Vagina (tissue), 2 donors: ENCODE measurements at regions not wholly inside any gene's neighbourhood (a gene's known extent, or its start where the extent isn't known, plus 50 kb on each side); places are given as distances from the start of the nearest gene placed in this dataset.

Experiments used
- DNase-seq, 2 donors: peaks; one replicate each; pipeline ENCODE4 v3.0.0-alpha.2; 2017; ENCODE audit errors: extremely low spot score in 2 of 2
- H3K27ac ChIP-seq: fragments of 200-600 bp; sonication (generic); one replicate; pipeline ENCODE4 v1.5.1; 2019
- H3K27me3 ChIP-seq: fragments of 200-600 bp; sonication (generic); one replicate; pipeline ENCODE4 v1.5.1; 2019
- H3K36me3 ChIP-seq, 2 donors: fragments of 200-600 bp; sonication (generic); one replicate each; pipeline ENCODE4 v1.5.1; 2017 to 2019
- H3K4me1 ChIP-seq: fragments of 200-600 bp; sonication (generic); one replicate; pipeline ENCODE4 v1.5.1; 2019
- H3K4me3 ChIP-seq, 2 donors: fragments of 200-600 bp; sonication (generic); 1 replicate in 1 of 2; 2 replicates in 1 of 2; pipeline ENCODE4 v1.5.1; 2016 to 2019
- H3K9me3 ChIP-seq: fragments of 200-600 bp; sonication (generic); one replicate; pipeline ENCODE4 v1.5.1; 2019
- CTCF ChIP-seq, 3 experiments: fragments of 450-650 bp in 2 of 3; fragments of 200-600 bp in 1 of 3; sonication (generic) in 1 of 3; IDR thresholded peaks; one replicate each; pipeline ENCODE4 v1.5.1; 2017 to 2019; ENCODE audit warnings: antibody characterized with exemption in 3 of 3, mild to moderate bottlenecking in 2 of 3, moderate library complexity in 2 of 3
- POLR2A ChIP-seq, 2 donors: fragments of 450-650 bp; IDR thresholded peaks; one replicate each; pipeline ENCODE4 v1.6.1; 2017; ENCODE audit warnings: antibody characterized with exemption in 2 of 2, mild to moderate bottlenecking in 2 of 2, moderate library complexity in 2 of 2
- POLR2AphosphoS5 ChIP-seq, 2 donors: sonication (generic); formaldehyde crosslinking; IDR thresholded peaks; one replicate each; pipeline ENCODE4 v1.9.0; 2017; ENCODE audit warnings: antibody characterized with exemption in 2 of 2, mild to moderate bottlenecking in 2 of 2, low read depth in 1 of 2; ENCODE audit not compliant: insufficient read depth in 1 of 2
- intact Hi-C: fragments of 100-400 bp; cut with DNase I; formaldehyde crosslinking; loops from one replicate; pipeline ENCODE4 v1.15.1; 2023

GRCh38 chr18:57214976-57215375 is 68.1 kb downstream of the BOD1L2 start:
- DNase-seq = no peak
- H3K27ac ChIP-seq = no peak overlapping the region
- intact Hi-C loops = no loop called here
- TF ChIP-seq POLR2AphosphoS5 (IDR thresholded peaks at IDR 0.05; ENCODE audit: insufficient read depth in 1 of 2, low read depth in 1 of 2) = no peak
- no peak for TF ChIP-seq CTCF (IDR thresholded peaks at IDR 0.05)
- TF ChIP-seq POLR2A (IDR thresholded peaks at IDR 0.05) = no peak
- H3K9me3 ChIP-seq = no peaks in the 10 kb centered on the region
- no peaks in the 10 kb centered on the region for H3K27me3 ChIP-seq
- H3K36me3 ChIP-seq = no peaks in the 10 kb centered on the region
- no peak overlapping the region for H3K4me3 ChIP-seq
- no peaks in the 10 kb centered on the region for H3K4me1 ChIP-seq

GRCh38 chr18:57218281-57218680 is 71.4 kb downstream of the BOD1L2 start:
- no peak overlapping the region for H3K27ac ChIP-seq
- H3K9me3 ChIP-seq = no peaks in the 10 kb centered on the region
- no peaks in the 10 kb centered on the region for H3K27me3 ChIP-seq
- intact Hi-C loops = no loop called here
- H3K4me3 ChIP-seq = no peak overlapping the region
- DNase-seq = no peak
- H3K36me3 ChIP-seq = no peaks in the 10 kb centered on the region
- TF ChIP-seq POLR2AphosphoS5 (IDR thresholded peaks at IDR 0.05; ENCODE audit: insufficient read depth in 1 of 2, low read depth in 1 of 2) (no peak), POLR2A (IDR thresholded peaks at IDR 0.05) (no peak), CTCF (IDR thresholded peaks at IDR 0.05) (no peak)
- no peaks in the 10 kb centered on the region for H3K4me1 ChIP-seq

- no peaks in the 10 kb centered on the region for H3K27me3 ChIP-seq
- H3K36me3 ChIP-seq = no peaks in the 10 kb centered on the region
- intact Hi-C loops = no loop called here
- no peaks in the 10 kb centered on the region for H3K9me3 ChIP-seq
- H3K4me1 ChIP-seq = no peaks in the 10 kb centered on the region
- no peak for TF ChIP-seq POLR2AphosphoS5 (IDR thresholded peaks at IDR 0.05; ENCODE audit: insufficient read depth in 1 of 2, low read depth in 1 of 2)
- no peak for TF ChIP-seq POLR2A (IDR thresholded peaks at IDR 0.05)
- TF ChIP-seq CTCF (IDR thresholded peaks at IDR 0.05) = no peak
- no peak overlapping the region for H3K4me3 ChIP-seq
- H3K27ac ChIP-seq = no peak overlapping the region
- no peak for DNase-seq
Measured at GRCh38 chr18:57219964-57220363, 73.1 kb downstream of the BOD1L2 start.

- Histone ChIP-seq H3K36me3 (no peaks in the 10 kb centered on the region), H3K4me3 (no peak overlapping the region), H3K9me3 (no peaks in the 10 kb centered on the region), H3K4me1 (no peaks in the 10 kb centered on the region), H3K27ac (no peak overlapping the region), H3K27me3 (no peaks in the 10 kb centered on the region)
- intact Hi-C loops = no loop called here
- TF ChIP-seq POLR2A (IDR thresholded peaks at IDR 0.05) = no peak
- DNase-seq = no peak
Measured at GRCh38 chr18:57220480-57220879, 73.6 kb downstream of the BOD1L2 start.

GRCh38 chr18:57220930-57221483 is 74.1 kb downstream of the BOD1L2 start:
- H3K27me3 ChIP-seq = no peaks in the 10 kb centered on the region
- intact Hi-C loops = no loop called here
- TF ChIP-seq POLR2A (IDR thresholded peaks at IDR 0.05) = no peak
- no peak for TF ChIP-seq POLR2AphosphoS5 (IDR thresholded peaks at IDR 0.05; ENCODE audit: insufficient read depth in 1 of 2, low read depth in 1 of 2)
- TF ChIP-seq CTCF (IDR thresholded peaks at IDR 0.05) = no peak

More at GRCh38 chr18:57220930-57221483, 74.1 kb downstream of the BOD1L2 start:
- Histone ChIP-seq H3K4me1 (no peaks in the 10 kb centered on the region), H3K36me3 (no peaks in the 10 kb centered on the region), H3K9me3 (no peaks in the 10 kb centered on the region), H3K4me3 (no peak overlapping the region), H3K27ac (no peak overlapping the region)
- no peak for DNase-seq
